GM12892 (cell line): ENCODE measurements at regions not wholly inside any gene's neighbourhood (a gene's known extent, or its start where the extent isn't known, plus 50 kb on each side); places are given as distances from the start of the nearest gene placed in this dataset.
"Not testable (repeated sequence)": the region's sequence is repeated elsewhere in the genome, so short reads cannot be mapped to it uniquely, and the experiment has no call there.

ENCODE experiments used
- POLR2AphosphoS5 ChIP-seq: IDR thresholded peaks from 2 replicates; pipeline ENCODE4 v1.6.1; 2011; ENCODE audit warnings: low read depth, low read length, control low read depth
- TAF1 ChIP-seq: IDR thresholded peaks from 2 replicates; pipeline ENCODE4 v1.6.1; 2011; ENCODE audit warnings: low read depth, mild to moderate bottlenecking, control low read depth, low read length, borderline replicate concordance

DNA sequence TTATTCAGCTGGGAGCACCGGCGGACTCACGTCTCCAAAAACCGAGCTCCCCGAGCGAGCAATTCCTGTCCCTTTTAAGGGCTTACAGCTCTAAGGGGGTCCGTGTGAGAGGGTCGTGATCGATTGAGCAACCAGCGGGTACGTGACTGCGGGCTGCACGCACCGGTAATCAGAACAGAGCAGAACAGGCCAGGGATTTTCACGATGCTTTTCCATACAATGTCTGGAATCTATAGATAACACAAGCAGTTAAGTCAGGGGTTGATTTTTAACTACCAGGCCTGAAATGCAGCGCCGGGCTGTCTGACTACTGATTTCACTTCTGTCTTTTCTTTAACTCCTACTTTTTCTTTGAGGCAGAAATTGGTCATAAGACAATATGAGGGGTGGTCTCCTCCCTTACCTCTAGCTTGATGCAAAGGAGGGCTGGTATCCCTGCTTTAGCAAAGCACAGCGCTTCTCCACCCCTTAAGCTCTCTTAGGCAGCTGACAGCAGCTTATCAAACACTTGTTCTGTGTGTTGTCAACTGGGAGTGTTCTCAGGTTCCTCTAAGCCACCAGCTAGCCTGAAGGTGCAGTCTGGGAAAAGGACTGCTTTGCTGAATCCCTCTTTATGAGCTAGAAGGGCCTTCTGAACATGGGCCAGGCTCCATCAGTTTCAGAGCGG is 323.8 kb upstream of the CCL2 start:
- TF ChIP-seq POLR2AphosphoS5, TAF1: not testable (repeated sequence)
